ENCODE measurements at regions not wholly inside any gene's neighbourhood (a gene's known extent, or its start where the extent isn't known, plus 50 kb on each side); places are given as distances from the start of the nearest gene placed in this dataset.

DNA sequence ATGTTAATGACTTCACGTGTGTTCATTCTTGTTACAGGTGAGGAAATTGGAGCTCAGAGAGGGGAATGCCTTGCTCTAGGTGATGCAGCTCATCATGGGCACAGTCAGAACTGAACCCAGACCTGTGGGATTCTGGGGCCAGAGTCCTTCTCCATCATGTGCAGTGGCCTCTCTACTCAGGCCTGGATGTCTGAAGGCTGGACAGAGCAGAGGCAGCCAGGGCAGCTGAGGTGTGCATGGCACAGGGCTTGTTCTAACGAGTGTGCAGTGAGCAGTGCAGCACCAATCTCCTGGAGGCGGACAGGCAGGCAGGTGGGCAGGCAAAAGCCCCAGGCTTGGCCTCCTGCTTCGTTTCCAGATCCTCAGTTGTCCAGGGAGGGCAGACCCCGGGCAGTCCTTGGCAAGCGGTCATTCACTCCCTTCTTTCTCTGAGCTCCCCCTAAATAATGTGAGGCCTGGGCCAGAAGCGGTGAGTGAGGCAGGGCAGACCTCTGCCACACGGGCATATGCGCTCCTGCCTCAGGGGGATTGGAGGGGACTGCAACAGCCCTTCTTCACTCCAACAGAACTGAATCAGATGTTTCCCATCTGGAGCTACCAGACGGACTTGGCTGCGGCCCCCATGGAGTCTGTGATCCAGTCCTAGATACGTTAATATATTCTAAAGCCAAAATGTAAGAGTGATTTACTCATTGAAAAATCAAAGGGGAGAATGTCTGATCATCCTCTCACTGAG is 68.7 kb upstream of the FSTL4 start:
- H3K36me3 ChIP-seq (replicated peaks; ENCODE audit: low read depth, low read length): no peaks in the 10 kb centered on the region
- H3K4me2 ChIP-seq (ENCODE audit: low read length): no peak overlapping the region
- H3K4me3 ChIP-seq (ENCODE audit: low read length): no peak overlapping the region
- no peaks in the 10 kb centered on the region for H4K20me1 ChIP-seq (ENCODE audit: insufficient read depth, low read length)
- no peaks in the 10 kb centered on the region for H3K4me1 ChIP-seq (ENCODE audit: low read length)
- H3K27ac ChIP-seq (ENCODE audit: low read length): no peak overlapping the region
- H3K27me3 ChIP-seq (ENCODE audit: low read depth, low read length): no peaks in the 10 kb centered on the region
- no peak overlapping the region for H3K9ac ChIP-seq (ENCODE audit: low read length)
- H3K9me3 ChIP-seq (ENCODE audit: insufficient read depth, low read length): no peaks in the 10 kb centered on the region
- TF ChIP-seq EZH2phosphoT487 (IDR thresholded peaks at IDR 0.05; ENCODE audit: low read depth): no peak
- TF ChIP-seq, protein P1, sequence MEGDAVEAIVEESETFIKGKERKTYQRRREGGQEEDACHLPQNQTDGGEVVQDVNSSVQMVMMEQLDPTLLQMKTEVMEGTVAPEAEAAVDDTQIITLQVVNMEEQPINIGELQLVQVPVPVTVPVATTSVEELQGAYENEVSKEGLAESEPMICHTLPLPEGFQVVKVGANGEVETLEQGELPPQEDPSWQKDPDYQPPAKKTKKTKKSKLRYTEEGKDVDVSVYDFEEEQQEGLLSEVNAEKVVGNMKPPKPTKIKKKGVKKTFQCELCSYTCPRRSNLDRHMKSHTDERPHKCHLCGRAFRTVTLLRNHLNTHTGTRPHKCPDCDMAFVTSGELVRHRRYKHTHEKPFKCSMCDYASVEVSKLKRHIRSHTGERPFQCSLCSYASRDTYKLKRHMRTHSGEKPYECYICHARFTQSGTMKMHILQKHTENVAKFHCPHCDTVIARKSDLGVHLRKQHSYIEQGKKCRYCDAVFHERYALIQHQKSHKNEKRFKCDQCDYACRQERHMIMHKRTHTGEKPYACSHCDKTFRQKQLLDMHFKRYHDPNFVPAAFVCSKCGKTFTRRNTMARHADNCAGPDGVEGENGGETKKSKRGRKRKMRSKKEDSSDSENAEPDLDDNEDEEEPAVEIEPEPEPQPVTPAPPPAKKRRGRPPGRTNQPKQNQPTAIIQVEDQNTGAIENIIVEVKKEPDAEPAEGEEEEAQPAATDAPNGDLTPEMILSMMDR (IDR thresholded peaks at IDR 0.05; ENCODE audit: low read depth, low read length): no peak
- H3K79me2 ChIP-seq (ENCODE audit: low read length): no peaks in the 10 kb centered on the region
- H2AFZ ChIP-seq (ENCODE audit: low read depth, low read length): no peak overlapping the region

DNA sequence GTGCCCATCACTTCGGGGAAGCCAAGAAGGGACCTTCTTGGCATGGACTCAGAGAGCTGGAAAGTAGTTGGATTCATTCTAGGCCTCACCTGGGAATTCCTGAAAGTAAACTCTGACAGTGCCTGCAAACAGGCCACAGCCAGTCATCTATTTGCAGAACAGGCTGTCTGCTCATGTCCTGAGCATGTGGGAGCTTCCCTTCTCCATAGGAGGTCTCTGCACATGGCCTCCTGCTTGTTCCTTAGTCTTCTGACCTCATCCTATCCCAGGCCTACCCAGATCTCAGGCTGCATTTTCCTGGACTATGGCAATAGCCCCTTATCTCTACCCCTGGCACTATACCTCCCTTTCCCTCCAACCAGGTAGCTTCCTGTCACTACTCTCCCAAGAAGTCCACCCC is 67.2 kb upstream of the FSTL4 start:
- TF ChIP-seq, protein P1 (IDR thresholded peaks at IDR 0.05; ENCODE audit: low read depth, low read length): no peak
- TF ChIP-seq EZH2phosphoT487 (IDR thresholded peaks at IDR 0.05; ENCODE audit: low read depth): no peak
- no peak overlapping the region for H3K4me3 ChIP-seq (ENCODE audit: low read length)
- no peak overlapping the region for H2AFZ ChIP-seq (ENCODE audit: low read depth, low read length)
- H3K9me3 ChIP-seq (ENCODE audit: insufficient read depth, low read length): no peaks in the 10 kb centered on the region
- H3K27me3 ChIP-seq (ENCODE audit: low read depth, low read length): no peaks in the 10 kb centered on the region
- H3K4me1 ChIP-seq (ENCODE audit: low read length): no peaks in the 10 kb centered on the region
- no peaks in the 10 kb centered on the region for H3K36me3 ChIP-seq (replicated peaks; ENCODE audit: low read depth, low read length)
- H3K27ac ChIP-seq (ENCODE audit: low read length): no peak overlapping the region
- H3K79me2 ChIP-seq (ENCODE audit: low read length): no peaks in the 10 kb centered on the region
- H4K20me1 ChIP-seq (ENCODE audit: insufficient read depth, low read length): no peaks in the 10 kb centered on the region
- no peak overlapping the region for H3K9ac ChIP-seq (ENCODE audit: low read length)
- no peak overlapping the region for H3K4me2 ChIP-seq (ENCODE audit: low read length)

DNA sequence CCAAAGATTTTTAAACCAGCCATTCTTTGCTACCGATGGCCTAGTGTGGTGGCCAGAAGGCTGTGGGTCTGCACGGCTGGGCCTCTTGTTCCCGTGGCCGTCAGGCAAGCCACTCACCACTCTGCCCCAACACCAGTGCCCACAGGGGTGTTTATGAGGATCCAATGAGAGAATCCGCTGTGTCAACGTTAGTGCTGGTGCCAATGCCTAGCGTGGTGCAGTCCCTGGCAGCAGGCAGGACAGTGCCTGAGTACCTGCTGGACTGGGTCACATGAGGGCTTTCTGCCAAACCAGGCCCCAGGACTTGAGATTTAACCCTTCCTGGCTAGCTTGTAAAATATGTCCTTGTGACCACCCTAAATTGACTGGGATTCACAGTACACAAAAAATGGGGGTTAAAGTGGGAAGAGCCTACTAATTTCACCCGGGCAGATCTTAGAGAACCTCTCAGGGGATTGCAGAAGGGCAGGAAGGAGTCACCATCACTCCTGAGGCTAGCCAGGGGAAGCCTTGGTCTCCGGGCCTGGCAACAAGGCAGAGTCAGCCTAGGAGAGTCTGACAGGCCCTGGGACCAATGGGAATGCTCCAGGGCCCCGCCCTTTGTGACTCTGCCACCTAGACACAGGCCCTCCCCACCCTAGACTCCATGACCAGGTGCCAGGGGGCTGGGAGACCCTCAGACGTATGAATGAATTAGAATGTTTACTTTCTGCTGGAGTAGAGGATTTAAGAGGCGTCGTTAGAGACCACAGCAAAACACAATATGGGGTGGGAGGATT is 63.2 kb upstream of the FSTL4 start:
- H3K27ac ChIP-seq (ENCODE audit: low read length): no peak overlapping the region
- H3K27me3 ChIP-seq (ENCODE audit: low read depth, low read length): no peaks in the 10 kb centered on the region
- no peaks in the 10 kb centered on the region for H3K36me3 ChIP-seq (replicated peaks; ENCODE audit: low read depth, low read length)
- TF ChIP-seq, protein P1 (IDR thresholded peaks at IDR 0.05; ENCODE audit: low read depth, low read length): no peak
- no peak for TF ChIP-seq EZH2phosphoT487 (IDR thresholded peaks at IDR 0.05; ENCODE audit: low read depth)
- H3K9ac ChIP-seq (ENCODE audit: low read length): no peak overlapping the region
- no peaks in the 10 kb centered on the region for H3K79me2 ChIP-seq (ENCODE audit: low read length)
- H3K4me1 ChIP-seq (ENCODE audit: low read length): no peaks in the 10 kb centered on the region
- H4K20me1 ChIP-seq (ENCODE audit: insufficient read depth, low read length): no peaks in the 10 kb centered on the region
- H2AFZ ChIP-seq (ENCODE audit: low read depth, low read length): no peak overlapping the region
- no peaks in the 10 kb centered on the region for H3K9me3 ChIP-seq (ENCODE audit: insufficient read depth, low read length)
- H3K4me2 ChIP-seq (ENCODE audit: low read length): no peak overlapping the region
- no peak overlapping the region for H3K4me3 ChIP-seq (ENCODE audit: low read length)

DNA sequence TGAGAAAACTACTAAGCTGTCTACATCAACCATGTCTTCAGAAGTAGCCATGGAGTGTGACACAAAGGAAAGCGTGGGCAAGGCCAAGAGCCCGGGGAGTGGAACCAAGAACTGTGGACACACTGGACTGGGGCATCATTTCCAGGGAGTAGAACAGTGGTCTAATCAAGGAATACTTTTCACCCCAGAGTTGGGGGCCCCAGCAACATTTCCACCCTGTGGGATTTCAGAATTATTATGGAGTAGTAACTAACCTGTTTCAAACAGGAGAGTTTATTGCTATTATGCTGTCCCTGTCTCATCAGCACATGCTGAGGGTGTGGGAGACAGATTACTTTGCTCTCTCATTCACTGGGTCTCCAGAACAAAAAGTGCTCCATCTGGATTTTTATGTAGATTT is 58.0 kb upstream of the FSTL4 start:
- H2AFZ ChIP-seq (ENCODE audit: low read depth, low read length): no peak overlapping the region
- H3K4me3 ChIP-seq (ENCODE audit: low read length): no peak overlapping the region
- no peaks in the 10 kb centered on the region for H3K27me3 ChIP-seq (ENCODE audit: low read depth, low read length)
- no peak overlapping the region for H3K27ac ChIP-seq (ENCODE audit: low read length)
- H3K79me2 ChIP-seq (ENCODE audit: low read length): no peaks in the 10 kb centered on the region
- no peak overlapping the region for H3K9ac ChIP-seq (ENCODE audit: low read length)
- TF ChIP-seq, protein P1 (IDR thresholded peaks at IDR 0.05; ENCODE audit: low read depth, low read length): no peak
- no peak for TF ChIP-seq EZH2phosphoT487 (IDR thresholded peaks at IDR 0.05; ENCODE audit: low read depth)
- no peaks in the 10 kb centered on the region for H3K9me3 ChIP-seq (ENCODE audit: insufficient read depth, low read length)
- H3K36me3 ChIP-seq (replicated peaks; ENCODE audit: low read depth, low read length): no peaks in the 10 kb centered on the region
- no peaks in the 10 kb centered on the region for H4K20me1 ChIP-seq (ENCODE audit: insufficient read depth, low read length)
- H3K4me2 ChIP-seq (ENCODE audit: low read length): no peak overlapping the region
- no peaks in the 10 kb centered on the region for H3K4me1 ChIP-seq (ENCODE audit: low read length)

Measured in OCI-LY3 (cell line).